ENCODE measurements at regions not wholly inside any gene's neighbourhood (a gene's known extent, or its start where the extent isn't known, plus 50 kb on each side); places are given as distances from the start of the nearest gene placed in this dataset.
A peak's percentile ranks its signal among the peaks of the same experiment; 100 is the strongest.
"Not testable (repeated sequence)": the region's sequence is repeated elsewhere in the genome, so short reads cannot be mapped to it uniquely, and the experiment has no call there.

DNA sequence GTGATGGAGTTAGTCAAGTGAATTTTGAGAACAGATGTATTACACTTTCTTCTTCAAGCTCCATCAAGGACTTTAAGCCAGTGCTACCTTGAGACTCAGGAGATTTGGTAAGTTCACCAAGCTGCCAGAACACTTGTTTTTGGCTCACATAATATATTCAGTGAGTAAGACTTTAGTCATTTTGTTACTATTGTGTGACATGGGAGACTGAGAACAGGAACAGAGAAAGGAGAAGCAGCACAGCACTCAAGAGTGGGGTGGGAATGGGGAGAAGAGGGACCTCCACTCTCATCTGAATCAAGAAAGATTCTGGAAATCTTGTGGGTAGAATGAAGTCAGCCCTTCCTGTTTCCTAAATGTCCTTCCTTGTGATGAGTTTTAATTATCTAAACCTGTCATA is 87.3 kb upstream of the TET2 start:
- no peak for DNase-seq

DNA sequence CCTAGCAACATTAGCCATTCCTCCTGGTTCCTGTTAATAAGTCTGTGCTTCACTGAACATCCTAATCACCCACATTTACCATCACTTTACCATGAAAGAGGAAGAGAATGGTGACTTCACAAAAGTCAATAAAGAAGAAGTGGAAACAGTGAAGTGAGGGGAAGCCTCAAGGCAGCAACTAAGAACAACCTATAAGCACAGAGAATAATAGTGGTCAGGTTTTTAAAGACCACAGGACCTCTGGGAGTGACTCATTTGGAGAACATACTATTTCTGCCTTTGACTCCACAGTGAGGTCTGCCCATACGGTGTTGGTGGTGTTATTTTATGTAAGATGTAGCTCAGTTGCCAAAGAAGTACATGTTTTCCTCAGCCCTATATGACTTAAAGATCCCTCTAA is 86.0 kb upstream of the TET2 start:
- DNase-seq = no peak

DNA sequence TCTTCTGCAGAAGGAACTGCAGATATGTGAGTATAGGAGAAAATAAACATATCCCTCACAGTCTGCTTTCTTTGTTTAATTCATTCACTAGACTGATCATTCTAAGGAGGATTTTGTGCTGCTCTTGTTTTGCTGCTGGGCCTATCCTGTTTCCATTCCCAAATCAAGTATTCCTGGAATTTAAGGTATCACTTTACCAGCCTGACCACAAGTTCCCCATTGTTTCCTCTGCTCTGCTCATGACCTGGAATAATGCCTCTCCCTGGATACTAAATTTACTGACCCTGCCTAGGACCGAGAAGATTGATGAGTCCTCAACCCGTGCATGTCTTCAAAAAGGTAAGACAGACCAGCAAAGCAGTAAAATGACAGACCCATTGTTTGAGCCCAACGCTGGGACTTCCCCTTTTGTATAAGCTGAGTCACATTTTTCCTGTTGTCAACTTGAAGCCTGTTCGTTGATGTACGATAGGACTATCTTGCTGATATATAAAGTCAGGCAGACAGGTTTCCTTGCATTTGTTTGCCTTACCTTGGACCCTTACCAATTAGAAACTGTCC is 85.5 kb upstream of the TET2 start:
- DNase-seq = peak; percentile 20

DNA sequence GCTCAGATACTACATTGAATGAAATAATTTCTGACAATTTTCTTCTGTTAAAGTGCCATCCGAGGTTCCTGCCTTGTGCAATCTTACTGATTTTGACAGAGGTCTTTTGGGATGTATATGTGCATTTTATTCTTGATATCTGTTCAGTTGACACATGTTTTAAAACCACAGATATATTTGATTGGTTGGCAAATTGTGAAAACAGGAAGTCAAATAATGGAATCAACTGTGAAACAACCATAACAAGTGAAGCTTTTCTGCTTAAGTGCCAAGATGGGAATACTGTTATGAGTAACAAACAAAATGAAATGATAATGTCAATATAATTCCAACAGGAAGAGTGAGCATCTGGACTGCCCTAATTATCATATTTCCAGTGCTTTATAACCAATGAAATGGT is 84.9 kb upstream of the TET2 start:
- no peak for DNase-seq

DNA sequence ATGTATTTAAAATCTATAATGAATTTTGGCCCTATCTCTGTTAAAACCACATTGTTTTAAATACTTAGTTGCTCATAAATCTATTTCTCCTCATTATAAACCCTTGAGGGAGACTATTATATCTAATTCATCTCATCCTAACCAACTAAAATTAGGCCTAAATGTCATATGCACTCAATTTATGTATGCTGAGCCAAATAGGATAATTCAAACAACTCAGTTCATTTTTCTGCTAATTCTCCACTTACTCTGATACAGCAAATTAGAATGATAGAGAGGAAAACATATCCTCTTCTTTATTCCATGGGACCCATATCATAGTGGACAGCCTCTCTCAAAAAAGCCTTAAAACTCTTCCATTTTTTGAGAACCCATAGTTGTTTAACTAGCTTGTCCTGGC is 80.3 kb upstream of the TET2 start:
- DNase-seq = no peak

DNA sequence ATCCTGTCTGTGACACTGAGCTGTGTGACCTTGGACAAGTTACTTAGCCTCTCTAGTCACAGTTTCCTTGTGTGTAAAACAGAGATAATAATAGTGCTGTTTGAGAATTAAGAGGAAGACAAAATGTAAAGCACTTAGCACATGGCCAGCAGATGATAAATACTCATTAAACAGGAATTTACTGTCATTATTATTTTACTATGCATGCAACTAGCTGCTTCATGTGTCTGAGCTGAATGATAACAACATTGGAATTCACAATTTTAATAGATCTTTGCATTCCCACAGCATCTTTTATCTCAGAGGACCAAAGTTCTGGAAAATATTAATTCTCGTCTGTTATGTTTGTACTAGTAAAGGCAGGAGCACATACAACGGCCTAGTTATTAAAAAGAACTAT is 79.2 kb upstream of the TET2 start:
- DNase-seq = peak; percentile 54

DNA sequence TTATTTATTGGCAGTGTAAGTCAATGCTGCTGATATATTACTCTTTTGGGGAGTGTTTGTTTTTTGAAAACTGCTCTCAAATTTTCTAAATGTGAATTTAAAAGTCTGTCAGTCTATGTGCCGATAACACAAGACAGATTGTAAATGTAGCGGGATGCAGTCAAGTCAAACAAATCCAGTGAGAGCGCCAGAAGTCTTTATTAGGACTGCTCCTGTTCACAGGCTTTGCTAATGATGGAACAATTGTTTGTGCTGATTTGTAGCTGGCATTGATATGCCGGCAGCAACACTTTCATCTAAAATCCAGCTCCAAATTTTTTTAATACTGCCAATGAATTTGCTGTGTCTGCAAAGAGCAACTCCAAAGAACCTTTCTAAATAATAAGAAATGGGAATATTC is 78.7 kb upstream of the TET2 start:
- peak; percentile 73 for DNase-seq

DNA sequence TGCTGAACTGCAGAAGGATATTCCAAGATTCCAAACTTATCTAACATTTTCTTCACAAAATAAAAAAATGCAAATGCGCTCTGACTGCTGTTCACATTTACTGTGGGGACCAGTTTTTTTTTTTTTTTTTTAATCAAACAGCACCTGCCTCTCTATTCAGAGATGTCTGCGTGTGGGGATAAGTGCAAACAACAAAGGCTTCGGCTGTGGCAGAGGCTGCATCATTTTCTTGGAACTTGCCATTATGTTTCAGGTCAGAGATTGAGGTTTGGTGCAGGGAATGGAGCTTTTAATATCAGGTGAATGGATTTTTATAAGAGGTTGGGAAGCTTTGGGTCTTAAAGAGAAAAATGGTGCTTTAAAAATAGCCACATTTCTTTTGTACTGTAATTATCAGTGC is 78.2 kb upstream of the TET2 start:
- peak; percentile 88 for DNase-seq

DNA sequence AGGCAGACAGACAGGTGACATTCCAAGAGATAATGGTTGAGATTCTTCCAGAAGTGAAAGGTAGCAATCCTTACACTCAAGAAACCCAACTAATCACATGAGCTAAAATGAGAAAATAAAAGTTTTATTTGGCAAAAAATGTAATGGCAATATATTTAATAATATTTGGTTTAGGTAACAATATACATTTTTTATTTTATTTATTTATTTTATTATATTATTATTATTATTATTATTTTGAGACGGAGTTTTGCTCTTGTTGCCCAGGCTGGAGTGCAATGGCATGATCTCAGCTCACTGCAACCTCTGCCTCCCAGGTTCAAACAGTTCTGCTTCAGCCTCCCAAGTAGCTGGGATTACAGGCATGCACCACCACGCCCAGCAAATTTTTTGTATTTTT is 74.6 kb upstream of the TET2 start:
- not testable (repeated sequence) for DNase-seq

DNA sequence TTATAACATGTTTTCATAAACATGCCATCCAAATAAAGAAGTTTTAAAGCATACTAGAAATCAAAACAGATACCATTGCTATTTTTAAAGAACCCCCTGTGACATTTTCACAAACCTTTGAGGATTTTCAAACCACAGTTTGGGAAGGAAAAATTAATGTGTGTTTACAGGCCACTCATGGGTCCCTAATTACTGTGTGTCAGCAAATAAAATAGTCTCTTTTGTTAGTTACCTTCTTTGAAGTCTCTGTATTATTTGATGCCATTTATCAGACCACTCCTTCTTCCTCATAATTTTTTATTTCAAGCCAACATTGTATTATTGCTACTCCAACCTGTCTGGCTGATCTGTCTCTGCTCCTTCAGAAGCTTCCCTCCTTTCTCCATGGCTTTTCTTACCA is 72.6 kb upstream of the TET2 start:
- no peak for DNase-seq

DNA sequence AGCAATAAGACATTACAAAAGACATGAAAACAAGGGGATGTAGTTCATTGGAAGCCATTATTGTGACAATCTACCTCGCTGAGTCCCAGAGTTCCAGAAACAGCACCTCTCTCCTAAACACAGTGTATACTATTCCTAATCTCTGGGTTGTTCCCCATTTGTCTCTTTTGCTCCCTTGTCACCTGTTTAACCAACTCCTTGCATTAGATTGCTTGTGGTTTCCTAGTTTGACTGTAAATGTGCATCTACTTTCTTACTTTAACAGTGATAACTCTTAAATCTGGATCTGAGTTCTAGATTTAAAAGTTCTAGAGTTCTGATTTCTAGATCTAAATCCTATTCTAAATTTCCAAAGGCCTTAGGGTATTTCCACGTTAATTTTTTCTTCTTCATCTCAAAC is 71.6 kb upstream of the TET2 start:
- no peak for DNase-seq

DNA sequence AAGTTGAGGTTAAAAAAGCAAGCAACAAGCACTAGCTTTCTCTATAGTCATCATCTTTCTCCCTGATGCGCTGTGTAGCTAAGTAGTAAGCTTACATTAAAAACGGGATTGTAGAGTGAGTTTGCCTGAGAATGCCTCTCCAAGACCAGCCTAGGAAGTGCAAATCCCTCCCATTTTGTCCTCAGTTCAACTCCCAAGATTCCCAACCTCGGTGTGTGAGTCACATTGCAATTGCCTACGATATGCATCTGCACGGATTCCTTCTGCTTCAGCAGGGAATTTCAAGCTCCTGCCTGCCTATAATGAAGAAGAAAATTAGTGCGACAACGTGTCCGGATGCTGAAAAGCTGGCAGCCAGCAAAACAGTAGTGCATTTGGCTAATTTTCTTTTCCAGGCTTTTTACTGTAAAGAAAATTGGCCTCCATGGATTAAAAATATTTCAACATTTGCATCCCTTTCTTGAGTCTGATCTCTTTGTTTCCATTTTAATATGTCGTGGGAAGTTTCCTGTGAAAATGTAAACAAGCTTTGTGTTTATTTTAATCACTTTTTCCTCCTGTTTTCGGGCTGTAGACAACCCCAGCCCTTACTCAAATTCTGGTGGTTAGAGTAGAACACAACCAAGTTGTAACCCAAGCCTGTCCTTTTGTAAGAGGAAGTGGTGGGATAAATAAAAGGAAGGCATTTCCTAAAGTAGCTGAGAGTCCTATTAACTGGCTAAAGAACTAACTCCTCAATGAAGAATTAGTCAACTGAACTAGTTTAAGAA is 58.4 kb upstream of the TET2 start:
- DNase-seq = no peak

DNA sequence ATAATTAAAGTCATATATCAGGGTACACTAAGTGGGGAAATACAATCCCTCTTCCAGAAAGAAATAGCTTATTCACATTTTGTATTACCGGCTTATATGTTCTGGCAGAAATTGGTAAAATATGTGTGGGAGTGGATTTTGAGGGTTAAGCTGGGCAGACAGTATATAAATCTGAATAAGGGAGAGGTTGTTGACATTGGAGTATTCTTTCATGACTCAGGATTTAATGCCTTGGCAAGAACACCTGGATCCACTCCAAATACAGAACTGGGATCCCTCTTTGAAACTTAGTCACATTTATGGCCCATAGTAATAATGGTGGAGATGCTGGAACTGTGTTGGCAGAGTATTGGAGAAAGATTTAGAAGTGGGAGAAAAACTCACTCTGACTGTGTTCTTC is 54.3 kb upstream of the TET2 start:
- peak; percentile 28 for DNase-seq

DNA sequence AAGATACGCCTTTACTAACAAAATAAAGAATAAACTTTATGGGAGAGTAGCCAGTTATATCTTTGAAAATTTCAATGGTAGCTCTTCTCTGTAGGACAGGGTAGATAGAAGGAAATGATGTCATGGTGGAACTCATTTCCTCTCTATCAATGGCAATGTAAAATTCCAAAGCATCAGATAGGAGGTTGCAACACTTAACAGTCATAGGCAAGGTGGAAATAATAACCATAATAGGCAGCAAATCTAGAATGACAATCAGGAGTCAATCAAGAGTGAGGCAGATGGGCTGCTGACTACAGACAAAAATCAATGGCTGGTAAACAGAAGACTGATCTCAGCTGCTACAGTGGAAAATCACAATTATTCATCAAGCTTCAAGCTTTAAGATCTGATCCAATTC is 53.9 kb upstream of the TET2 start:
- no peak for DNase-seq

DNA sequence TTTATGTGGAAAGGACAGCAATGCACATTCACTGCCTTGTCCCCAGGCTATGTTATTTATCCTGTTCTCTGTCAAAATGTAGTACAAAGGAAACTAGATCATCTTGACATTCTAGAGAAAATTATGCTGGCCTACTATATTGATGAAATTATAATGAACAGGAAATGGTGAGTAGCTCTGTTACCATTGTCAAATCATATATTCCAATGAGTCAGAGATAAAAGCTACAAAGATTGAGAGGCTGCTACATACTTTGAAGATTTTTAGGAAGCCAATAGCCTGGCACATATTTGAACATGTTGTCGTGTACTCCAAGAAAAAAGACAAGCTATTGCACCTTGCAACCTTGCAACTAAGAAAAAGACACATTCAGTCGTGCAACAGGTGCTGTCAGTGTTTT is 52.7 kb upstream of the TET2 start:
- no peak for DNase-seq

Measured in NCI-H1092 treated with DMSO at 0.1 percent for 48 hours (cell line).